SKM-1 (cell line): ENCODE measurements at regions not wholly inside any gene's neighbourhood (a gene's known extent, or its start where the extent isn't known, plus 50 kb on each side); places are given as distances from the start of the nearest gene placed in this dataset.
"Not testable (repeated sequence)": the region's sequence is repeated elsewhere in the genome, so short reads cannot be mapped to it uniquely, and the experiment has no call there.

Source experiments
- DNase-seq: peaks from one replicate; lab custom pipeline; 2025; ENCODE audit not compliant: unreplicated experiment; lab: John Stamatoyannopoulos, UW

DNA sequence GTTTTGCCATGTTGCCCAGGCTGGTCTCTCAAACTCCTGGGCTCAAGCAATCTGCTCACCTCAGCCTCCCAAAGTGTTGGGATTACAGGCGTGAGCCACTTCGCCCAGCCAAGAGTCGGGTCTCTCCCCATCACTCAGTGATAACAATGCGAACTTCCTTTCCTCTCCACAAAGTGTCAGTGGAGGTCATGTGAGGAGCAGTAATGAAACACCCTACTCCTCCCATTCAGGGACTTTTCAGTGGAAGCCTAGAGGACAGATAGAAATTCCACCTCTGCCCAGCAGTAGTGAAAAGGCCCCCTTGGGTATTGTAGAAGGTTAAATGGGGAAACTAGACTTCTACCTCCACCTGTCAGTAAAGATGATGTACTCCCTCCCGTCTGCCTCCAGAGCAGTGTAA, 141.9 kb upstream of the STK26 start:
- no peak for DNase-seq

DNA sequence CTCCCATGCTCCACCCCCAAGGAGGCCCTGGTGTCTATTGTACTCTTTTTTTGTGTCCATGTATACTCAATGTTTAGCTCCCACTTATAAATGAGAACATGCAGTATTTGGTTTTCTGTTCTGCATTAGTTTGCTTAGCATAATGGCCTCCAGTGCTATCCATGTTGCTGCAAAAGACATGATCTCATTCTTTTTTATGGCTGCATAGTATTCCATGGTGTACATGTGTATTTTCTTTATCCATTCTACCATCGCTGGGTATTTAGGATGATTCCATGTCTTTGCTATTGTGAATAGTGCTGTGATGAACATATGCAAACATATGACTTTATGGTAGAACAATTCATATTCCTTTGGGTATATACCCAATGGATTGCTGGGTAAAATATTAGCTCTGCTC, 138.1 kb upstream of the STK26 start:
- DNase-seq, result not testable (repeated sequence)

DNA sequence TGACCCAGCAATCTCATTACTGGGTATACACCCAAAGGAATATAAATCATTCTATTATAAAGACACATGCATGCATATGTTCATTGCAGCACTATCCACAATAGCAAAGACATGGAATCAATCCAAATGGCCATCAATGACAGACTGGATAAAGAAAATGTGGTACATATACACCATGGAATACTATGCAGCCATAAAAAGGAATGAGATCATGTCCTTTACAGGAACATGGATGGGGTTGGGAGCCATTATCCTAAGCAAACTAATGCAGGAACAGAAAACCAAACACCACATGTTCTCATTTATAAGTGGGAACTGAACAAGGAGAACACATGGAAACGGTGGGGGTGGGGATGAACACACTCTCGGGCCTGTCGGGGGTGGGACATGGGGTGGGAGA, 129.2 kb upstream of the STK26 start:
- not testable (repeated sequence) for DNase-seq

DNA sequence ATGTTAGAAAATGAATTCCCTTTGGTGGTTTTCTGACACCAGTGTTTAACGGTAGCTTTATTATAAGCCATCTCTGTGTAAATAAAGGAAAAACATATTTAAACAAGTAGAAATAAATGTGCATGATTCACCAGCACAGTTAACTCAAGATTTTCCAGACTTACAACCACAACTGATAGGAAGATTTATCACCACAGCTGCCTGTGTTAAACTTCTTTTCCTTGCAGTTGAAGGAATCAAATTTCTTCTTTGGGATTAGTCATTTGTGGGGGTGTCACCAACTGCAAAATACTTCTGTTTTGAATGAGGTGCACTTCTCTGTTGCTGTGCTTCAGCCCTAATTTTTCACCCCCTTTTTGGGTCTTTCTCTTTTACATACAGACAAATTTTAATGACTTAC, 128.1 kb upstream of the STK26 start:
- no peak for DNase-seq

DNA sequence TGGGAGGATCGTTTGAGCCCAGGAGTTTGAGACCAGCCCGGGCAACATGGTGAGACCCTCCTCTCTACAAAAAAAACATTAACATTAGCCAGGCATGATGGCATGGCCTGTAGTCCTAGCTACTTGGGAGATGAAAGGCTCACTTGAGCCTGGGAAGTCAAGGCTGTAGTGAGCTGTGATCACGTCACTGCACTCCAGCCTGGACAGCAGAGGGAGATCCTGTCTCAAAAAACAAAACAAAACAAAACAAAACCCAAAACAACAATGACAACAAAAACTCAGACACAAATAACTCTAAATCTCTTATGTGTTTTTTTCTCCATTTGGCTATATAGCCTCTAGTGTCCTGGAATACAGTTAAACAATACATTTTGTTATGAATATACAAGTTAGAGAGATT, 127.3 kb upstream of the STK26 start:
- no peak for DNase-seq

DNA sequence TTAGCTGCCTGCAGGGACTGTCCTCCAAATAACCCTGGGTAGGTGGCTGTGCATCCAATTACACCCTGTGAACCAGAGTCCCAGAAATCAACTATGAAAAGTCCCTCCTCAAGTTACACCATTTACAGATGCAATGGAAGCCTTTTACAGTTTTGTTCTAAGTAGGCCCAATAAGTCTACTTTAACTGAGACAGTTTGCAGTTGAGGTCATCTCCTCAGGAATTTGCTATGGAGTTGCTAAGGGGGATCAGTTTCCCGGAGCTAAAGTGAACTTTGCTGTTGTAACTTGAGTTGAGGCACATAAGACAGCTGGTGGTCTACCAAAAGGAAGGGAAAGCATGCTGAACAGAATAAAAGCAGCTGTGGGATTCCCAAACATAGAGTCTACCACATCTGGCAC, 121.6 kb upstream of the STK26 start:
- DNase-seq, result no peak

DNA sequence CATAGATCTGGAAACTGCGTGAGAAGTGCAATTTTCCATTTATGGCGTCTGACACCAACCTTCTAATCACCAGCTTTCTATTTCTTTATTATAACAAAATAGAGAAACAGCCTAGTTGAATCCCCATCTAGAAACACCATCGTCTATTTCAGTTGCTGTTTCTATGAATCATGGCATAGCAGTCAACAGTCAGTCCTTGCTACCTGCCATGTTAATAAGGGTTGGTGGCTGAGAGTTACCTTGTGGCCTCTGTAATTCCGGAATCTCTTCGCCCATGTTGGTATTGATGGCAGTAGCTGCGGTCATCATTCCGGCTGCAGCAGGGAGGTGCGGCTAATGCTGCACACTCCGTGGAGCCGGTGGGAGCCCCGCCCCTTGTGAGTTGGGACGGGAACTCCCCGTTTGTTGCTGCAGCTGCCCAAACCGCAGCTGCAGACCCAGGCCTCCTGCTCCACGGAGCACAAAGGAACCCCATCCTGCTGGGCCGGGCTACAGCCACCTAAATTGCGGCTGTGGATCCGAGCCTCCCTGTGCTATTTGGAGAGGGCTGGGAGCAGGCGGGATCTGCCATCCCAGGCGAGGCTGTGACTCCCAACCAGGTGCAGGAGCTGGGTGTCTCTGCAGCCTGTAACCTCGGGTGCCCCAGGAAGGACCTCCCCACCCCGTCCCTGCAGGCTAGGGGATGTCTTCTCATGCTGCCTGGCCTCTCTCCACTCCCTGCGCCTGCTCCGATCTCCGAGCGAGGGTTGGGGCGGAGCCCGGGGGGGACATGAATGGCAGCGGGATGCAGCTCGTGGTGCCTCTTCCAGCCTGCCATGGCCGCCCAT, 115.4 kb upstream of the STK26 start:
- DNase-seq, result no peak

DNA sequence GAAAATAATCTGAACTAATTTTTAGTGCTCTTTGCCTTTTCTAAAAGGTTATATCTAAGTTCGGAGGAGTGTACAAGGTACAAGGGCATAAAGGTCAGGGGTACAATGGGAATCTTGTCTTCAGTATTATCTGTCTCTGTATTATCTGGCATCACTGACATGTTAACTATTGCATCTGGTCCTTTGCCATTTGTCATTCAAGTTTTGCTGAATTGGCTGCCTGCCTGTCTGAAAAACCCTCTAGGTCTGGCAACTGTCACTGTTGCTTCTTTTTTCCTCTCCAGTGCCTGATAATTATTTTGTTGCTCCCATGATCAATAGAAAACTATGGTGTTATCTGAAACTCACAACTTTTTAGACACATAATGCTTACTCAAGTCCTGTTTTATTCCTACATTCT, 112.5 kb upstream of the STK26 start:
- DNase-seq, result no peak

DNA sequence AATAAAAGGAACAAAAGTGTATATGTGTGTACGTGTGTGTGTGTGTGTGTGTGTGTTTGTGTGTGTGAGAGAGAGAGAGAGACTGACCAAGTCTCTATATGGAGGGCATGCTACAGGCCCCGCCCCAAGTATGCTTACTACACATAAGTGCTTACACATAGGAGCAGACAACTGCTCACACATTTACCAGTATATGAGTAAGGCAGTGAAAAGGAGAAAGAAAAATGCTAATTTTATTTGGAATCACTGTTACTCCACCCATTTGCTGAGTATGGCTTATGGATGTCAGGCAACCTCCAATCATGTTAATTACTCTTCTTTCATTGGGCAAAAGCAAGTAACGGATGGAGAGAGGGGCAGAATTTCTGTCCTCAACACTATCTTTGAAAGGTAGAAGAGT, 107.6 kb upstream of the STK26 start:
- DNase-seq, result no peak

DNA sequence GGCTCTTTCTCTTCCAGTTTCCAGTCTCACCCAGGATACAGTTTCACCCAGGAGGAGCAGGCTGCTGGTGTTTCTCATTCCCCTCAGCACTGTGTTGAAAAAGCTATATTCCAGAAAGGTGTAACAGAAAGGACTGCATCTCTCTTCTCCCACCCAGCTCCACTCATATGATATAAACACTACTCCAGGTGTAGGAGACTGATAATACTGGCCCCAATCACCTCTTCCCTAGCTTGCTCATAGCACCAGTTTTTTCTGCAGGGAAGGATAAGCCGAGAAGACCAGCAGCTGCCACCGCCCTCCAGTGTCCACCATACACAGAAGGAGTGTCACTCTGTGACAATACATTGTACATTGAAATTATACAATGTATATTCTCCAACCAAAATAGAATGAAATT, 105.5 kb upstream of the STK26 start:
- no peak for DNase-seq

DNA sequence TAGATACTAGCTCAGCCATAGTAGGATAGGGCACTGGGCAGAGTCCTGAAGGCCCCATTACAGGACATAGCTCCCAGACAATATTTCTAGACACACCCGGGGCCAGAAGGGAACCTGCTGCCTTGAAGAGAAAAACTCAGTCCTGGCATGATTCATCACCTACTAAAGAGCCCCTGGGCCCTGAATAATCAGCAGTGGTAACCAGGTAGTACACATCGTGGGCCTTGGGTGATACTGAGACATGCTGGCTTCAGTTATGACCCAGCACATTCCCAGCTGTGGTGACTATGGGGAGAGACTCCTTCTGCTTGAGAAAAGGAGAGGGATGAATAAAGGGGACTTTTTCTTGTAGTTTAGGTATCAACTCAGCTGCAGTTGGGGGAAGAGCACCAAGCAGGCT, 104.3 kb upstream of the STK26 start:
- no peak for DNase-seq

DNA sequence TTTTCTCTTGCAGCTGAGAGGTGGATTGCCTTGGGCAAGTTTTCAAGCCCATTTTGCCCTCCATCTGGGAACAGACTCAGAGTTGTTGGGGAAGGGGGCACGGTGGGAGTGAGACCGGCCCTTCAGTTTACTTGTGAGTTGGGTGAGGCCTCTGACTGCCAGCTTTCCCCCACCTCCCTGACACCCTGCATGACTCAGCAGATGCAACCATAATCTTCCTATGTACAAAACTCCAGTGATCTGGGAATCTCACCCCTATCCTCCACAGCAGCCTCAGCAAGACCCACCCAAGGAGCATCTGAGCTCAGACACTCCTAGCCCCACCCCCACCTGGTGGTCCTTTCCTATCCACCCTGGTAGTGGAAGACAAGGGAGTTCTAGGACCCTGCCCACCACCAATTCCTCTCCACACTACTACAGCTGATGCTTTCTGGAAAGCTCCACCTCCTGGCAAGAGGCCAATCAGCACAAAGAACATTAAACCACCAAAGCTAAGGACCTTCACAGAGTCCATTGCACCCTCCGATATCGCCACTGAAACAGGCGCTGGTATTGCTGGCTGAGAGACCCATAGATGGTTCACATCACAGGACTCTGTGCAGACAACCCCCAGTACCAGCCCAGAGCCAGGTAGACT, 99.4 kb upstream of the STK26 start:
- no peak for DNase-seq

DNA sequence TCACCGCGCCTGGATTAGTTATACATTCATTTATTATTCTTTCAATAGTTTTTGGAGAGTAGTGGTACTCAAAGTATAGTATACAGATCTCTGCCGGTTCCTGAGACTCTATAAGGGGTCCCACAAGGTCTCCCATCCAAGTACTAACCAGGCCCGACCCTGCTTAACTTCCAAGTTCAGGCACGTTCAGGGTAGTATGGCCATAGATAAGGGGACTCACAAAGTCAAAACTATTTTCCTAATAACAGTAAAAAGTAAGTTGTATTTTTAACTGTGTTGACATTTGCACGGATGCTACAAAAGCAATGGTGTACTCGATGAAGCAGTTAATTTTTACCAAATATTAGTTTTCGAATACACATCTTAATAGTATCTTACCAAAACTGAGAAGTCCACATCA, 84.4 kb upstream of the STK26 start:
- no peak for DNase-seq

DNA sequence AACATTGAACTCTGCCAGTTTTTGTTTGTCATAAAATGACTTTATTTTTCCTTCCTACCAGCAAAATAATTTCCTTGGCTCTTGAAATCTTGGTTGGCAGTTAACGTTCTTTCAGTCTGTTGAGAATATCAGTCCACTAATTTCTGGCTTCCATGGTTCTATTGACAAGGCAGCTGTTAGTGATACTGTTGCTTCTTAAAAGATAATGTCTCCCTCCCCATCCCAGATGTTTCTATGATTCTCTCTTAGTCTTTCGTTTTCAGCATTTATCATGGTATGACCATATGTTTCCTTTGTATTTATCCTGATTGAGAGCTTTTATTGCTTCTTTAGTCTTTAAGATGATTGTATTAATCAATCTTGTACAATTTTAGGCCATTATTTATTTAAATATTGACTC, 81.1 kb upstream of the STK26 start:
- no peak for DNase-seq

DNA sequence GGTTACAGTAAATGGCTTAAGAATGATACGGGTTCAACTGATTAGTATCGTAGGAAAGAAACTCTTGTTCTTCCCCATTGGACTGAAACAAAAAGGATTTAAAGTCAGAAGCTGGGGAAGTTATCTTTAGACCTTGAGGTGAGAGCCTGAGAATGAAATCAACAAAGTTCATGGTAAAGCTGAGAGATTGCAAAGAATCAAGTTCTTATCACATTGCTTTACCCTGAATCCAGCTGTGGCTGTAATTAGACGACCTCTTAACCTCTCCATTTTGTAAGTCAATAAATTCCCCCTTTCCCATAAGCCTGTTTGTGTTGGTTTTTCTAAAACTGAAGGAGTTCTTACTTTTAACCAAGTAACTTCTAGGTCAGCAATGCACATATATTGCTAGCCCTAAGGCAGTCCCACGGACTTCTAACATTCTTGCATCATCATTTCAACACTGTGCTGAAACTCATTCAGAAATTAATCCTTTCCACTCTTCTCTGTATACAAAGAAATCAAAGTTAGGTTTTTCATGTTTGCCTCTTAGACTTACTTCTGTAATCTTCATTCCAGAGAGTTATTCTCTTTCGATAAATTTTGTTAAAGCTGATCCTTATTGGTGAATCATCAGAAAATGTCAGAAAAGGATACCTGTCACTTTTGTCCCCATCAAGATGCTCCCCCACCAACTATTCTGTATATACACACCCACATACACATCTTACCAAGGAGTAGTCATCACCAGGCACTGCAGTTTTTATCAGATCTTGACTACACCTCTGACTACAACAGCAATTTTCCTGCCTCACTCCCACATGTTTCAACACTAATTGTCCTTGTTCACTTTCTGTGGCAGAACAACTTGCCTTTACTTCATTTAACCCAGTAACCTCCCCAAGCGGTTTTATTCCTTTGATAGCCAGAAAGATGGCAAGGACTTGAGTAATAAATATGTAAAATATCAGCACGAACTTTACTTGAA, 77.9 kb upstream of the STK26 start:
- no peak for DNase-seq

DNA sequence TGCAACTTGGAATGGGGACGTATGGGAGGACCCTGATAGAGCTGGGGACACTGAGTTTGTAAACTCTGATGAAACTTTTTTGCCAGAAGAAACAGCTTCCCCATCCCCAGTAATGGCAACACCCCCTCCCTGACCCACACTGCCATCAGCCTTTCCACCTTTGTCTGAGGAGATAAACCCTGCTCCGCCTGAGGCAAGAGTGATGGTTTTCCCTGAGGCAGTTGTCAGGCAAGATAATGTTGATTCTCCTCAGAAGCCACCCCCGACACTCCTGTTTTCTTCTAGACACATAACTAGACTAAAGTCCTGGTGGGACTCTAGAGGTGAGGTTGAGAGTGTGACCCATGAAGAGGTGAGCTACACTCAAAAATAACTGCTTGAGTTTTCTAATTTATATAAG, 71.9 kb upstream of the STK26 start:
- DNase-seq, result no peak

DNA sequence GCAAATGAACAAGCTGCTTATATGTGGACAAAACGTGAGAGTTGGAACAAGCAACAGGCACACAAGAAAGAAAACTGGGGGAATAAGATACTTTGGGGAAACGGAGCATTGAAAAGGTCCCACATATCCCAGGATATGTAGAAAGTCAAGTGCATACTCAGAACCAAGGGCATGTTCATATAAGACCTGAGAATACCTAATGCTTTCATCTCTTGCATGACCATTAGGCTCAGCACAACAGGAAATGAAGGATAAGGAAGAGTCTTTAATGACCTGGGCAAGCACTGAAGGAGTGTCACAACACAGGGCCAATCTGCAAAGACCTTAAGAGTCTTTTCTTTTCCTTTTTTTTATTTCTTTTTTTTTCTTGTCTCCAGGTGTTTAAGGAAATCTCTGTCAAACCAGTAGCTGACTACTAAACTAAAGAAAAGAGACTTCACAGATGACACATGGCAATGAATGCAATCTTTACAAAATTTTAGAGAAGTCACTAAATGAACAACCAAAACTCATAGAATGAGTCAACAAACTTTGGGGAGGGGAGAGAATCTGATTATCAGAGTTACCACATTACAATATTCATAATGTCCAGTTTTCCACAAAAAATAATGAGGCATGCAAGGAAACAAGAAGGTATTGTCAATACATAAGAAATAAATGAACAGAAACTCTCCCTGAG, 67.9 kb upstream of the STK26 start:
- DNase-seq, result no peak

DNA sequence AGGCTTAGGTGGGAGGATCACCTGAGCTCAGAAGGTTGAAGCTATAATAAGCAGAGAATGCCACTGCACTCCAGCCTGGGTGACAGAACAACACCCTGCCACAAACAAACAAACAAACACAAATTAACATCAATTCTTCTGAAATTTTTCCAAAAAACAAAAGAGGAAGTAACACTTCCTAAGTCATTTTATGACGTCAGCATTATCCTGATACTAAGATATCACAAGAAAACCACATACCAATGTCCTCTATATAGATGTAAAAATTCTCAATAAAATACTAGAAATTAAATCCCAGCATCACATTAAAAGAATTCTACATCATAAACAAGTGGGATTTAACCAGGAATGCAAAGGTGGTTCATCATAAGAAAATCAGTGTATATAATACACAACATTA, 64.4 kb upstream of the STK26 start:
- no peak for DNase-seq

DNA sequence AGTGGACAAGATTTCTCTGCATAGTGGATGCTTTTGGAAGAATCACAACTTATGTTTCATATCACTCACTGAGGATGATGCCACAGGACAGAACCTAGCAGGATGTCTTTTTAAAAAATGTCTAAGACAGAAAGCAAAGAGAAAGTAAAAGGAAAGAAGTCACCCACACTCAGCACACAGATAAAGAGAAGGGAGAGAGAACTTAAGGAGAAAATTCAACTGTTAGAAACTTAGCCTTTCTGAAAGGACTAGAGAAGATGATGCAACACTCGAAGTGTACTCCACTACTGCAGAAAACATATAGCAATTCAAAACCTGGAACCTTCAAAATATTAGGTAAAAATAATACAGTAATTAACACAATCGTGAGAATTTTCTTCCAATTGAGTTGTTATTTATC, 52.8 kb upstream of the STK26 start:
- DNase-seq, result no peak
